ENCODE measurements at regions not wholly inside any gene's neighbourhood (a gene's known extent, or its start where the extent isn't known, plus 50 kb on each side); places are given as distances from the start of the nearest gene placed in this dataset.

- TF ChIP-seq ZNF462 (CRISPR knock-in tag; IDR thresholded peaks at IDR 0.05) = no peak
- TF ChIP-seq NANOG (IDR thresholded peaks at IDR 0.05; ENCODE audit: borderline replicate concordance) = no peak
- no peak for TF ChIP-seq POLR2AphosphoS5 (IDR thresholded peaks at IDR 0.05; ENCODE audit: low read depth)
Measured at GRCh38 chr2:120570546-120570945, 165.1 kb upstream of the GLI2 start (continued).

- H3K27ac ChIP-seq (ENCODE audit: low read depth) = no peak overlapping the region
- H3F3A ChIP-seq (replicated peaks; ENCODE audit: low read depth) = no peaks in the 10 kb centered on the region
- H3K79me2 ChIP-seq (replicated peaks; ENCODE audit: insufficient read depth) = no peaks in the 10 kb centered on the region
- H3K9me2 ChIP-seq (ENCODE audit: insufficient read depth) = no peaks in the 10 kb centered on the region
- H3K4me3 ChIP-seq = no peak overlapping the region
- H3K27me3 ChIP-seq (ENCODE audit: insufficient read depth) = peaks cover 29% of the 10 kb centered on the region
- H3K27me3 Mint-ChIP-seq (ENCODE audit: insufficient read depth, low read depth, poor library complexity) = peaks cover 42% of the 10 kb centered on the region
- no peak overlapping the region for H3K27ac Mint-ChIP-seq
- no peaks in the 10 kb centered on the region for H3K9me3 Mint-ChIP-seq
- H4K20me1 ChIP-seq (replicated peaks; ENCODE audit: insufficient read depth) = no peaks in the 10 kb centered on the region
- H3K36me3 ChIP-seq (ENCODE audit: insufficient read depth) = no peaks in the 10 kb centered on the region
- H3K4me2 ChIP-seq = no peak overlapping the region
- ATAC-seq (no peak), DNase-seq (ENCODE audit: low spot score) (no peak)
- H3K4me1 Mint-ChIP-seq = peaks cover 18% of the 10 kb centered on the region
- peaks cover 15% of the 10 kb centered on the region for H3K4me1 ChIP-seq (ENCODE audit: insufficient read depth)
- H2AFZ ChIP-seq = no peak overlapping the region
- no peak overlapping the region for H3K4me3 Mint-ChIP-seq
- no peaks in the 10 kb centered on the region for H3K36me3 Mint-ChIP-seq (ENCODE audit: low read depth)
- TF ChIP-seq CTCF (conservative IDR thresholded peaks at IDR 0.05; ENCODE audit: low read depth in 2 of 2) = no peak
- TF ChIP-seq CREB1 (CRISPR knock-in tag; IDR thresholded peaks at IDR 0.05; ENCODE audit: low read depth) = no peak
- TF ChIP-seq ETS1 (IDR thresholded peaks at IDR 0.05) = no peak
- no peak for TF ChIP-seq EZH2 (IDR thresholded peaks at IDR 0.05; ENCODE audit: low read depth, unreplicated experiment)
Measured at GRCh38 chr2:120571015-120571728, 164.5 kb upstream of the GLI2 start.
